ENCODE measurements at regions not wholly inside any gene's neighbourhood (a gene's known extent, or its start where the extent isn't known, plus 50 kb on each side); places are given as distances from the start of the nearest gene placed in this dataset.

DNA sequence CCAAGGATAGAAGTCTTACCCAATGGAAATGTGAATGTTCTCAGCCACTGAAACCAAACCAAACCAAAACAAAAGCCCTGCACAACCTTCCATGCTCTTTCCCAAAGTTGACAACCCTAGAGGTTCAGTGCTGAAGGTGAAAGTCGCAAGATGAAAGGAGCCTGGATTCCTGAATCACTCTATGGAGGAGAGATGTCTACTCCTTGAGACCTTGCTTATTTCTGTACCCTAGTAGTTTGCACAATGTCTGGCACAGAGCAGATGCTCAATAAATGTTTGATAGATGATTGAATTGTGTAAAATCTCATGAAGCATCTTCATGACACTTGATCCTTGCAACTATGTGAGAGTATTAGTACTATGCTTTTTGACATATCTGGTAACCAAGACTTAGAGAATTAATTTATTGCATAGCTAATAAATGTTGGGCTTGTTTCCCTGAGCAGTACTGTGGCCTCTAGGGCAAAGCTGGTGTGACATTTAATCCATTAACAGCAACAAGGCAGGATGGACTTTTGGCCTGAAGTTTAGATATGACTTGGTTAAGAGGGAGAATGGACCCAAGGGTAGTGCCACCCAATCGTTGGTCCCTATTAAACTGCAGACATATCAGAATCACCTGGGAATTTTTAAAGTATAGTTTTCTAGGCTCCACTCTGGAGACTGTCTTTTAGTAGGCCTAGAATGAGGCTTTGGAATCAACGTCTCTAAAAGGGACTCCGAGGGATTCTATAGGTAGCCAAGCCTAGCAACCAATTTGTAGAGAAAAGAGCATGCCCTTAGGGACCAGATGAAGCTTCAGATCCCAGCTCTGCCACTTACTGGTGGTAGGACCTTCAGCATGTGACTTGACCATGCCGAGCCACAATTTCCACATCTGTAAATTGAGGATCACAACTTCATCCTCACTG is 145.9 kb downstream of the DDX1 start:
- DNase-seq = no peak
- 93 to 96% methylated on average over 3 to 5 of the region's 5 CpGs for WGBS, 2 donors (ENCODE audit: low coverage in 1 of 2)
- in situ Hi-C loops (cut with MboI; ENCODE audit: low pct_ligation_motif_present in 1 of 4, low pct_unique_long_range_greater_than_20kb in 1 of 4, low sequenced_read_pairs in 3 of 4) = loop anchor here in 1 of 4 donors (25.0 kb wide), 1 partner anchor 100 kb away; no protein-coding TSS in a partner anchor
- no peak overlapping the region for H3K27ac ChIP-seq
- no peak for TF ChIP-seq CTCF (IDR thresholded peaks at IDR 0.05)
- no peak for TF ChIP-seq POLR2AphosphoS5 (IDR thresholded peaks at IDR 0.05)
- TF ChIP-seq POLR2A (IDR thresholded peaks at IDR 0.05) = no peak
- no peak for TF ChIP-seq EP300 (IDR thresholded peaks at IDR 0.05; ENCODE audit: low read depth)
- H3K36me3 ChIP-seq = no peaks in the 10 kb centered on the region
- intact Hi-C loops (cut with DNase I; ENCODE audit: low total_unique reads) = no loop called here
- H3K4me3 ChIP-seq = no peak overlapping the region
- H3K4me1 ChIP-seq = peaks cover 0 to 20% (median 4%) of the 10 kb centered on the region in 4 donors
- H3K27me3 ChIP-seq = no peaks in the 10 kb centered on the region
- H3K9me3 ChIP-seq = no peaks in the 10 kb centered on the region

DNA sequence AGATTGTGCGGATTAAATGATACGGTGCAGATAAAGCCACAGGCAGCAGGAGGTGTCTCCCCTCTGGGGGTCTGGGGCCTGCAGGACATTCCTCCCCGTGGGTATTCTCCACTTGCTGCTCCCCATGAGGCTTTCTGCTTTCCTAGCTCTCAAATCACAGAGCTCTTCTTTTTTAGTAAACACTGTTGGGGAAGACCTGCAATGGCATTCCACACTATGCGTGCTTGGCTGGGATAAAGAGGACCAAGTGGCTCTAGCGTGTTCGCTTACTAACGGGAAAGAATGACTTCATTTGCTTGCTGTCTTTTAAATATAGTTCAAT is 146.5 kb downstream of the DDX1 start:
- TF ChIP-seq POLR2AphosphoS5 (IDR thresholded peaks at IDR 0.05) = no peak
- no peak for TF ChIP-seq CTCF (IDR thresholded peaks at IDR 0.05)
- no peak for TF ChIP-seq POLR2A (IDR thresholded peaks at IDR 0.05)
- TF ChIP-seq EP300 (IDR thresholded peaks at IDR 0.05; ENCODE audit: low read depth) = no peak
- Histone ChIP-seq H3K36me3 (no peaks in the 10 kb centered on the region), H3K27me3 (no peaks in the 10 kb centered on the region), H3K9me3 (no peaks in the 10 kb centered on the region), H3K27ac (no peak overlapping the region), H3K4me1 (peaks cover 0 to 18% (median 4%) of the 10 kb centered on the region in 4 donors), H3K4me3 (no peak overlapping the region)
- intact Hi-C loops (cut with DNase I; ENCODE audit: low total_unique reads) (no loop called here), in situ Hi-C loops (cut with MboI; ENCODE audit: low pct_ligation_motif_present in 1 of 4, low pct_unique_long_range_greater_than_20kb in 1 of 4, low sequenced_read_pairs in 3 of 4) (loop anchor here in 1 of 4 donors (25.0 kb wide), 1 partner anchor 101 kb away; no protein-coding TSS in a partner anchor)
- 95 to 100% methylated on average over 4 to 7 of the region's 7 CpGs for WGBS, 2 donors (ENCODE audit: low coverage in 1 of 2)
- no peak for DNase-seq

DNA sequence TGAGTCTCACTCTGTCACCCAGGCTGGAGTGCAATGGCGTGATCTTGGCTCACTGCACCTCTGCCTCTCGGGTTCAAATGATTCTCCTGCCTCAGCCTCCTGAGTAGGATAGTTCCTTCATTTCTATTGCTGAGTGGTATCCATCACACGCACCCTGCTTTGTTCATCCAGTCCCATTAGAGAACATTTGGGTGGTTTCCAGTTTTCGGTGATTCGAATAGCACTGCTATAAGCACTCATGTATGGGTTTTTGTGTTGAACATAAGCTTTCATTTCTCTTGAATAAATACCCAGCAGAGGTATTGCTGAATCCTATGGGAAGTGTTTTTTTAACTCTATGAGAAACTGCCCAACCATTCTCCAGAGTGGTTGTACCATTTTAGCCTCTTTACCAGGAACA is 147.3 kb downstream of the DDX1 start:
- no peaks in the 10 kb centered on the region for H3K9me3 ChIP-seq
- H3K4me3 ChIP-seq = no peak overlapping the region
- H3K27ac ChIP-seq = no peak overlapping the region
- 79 to 86% methylated on average over 3 to 5 of the region's 5 CpGs for WGBS, 2 donors (ENCODE audit: low coverage in 1 of 2)
- in situ Hi-C loops (cut with MboI; ENCODE audit: low pct_ligation_motif_present in 1 of 4, low pct_unique_long_range_greater_than_20kb in 1 of 4, low sequenced_read_pairs in 3 of 4) = loop anchor here in 1 of 4 donors (25.0 kb wide), 1 partner anchor 102 kb away; no protein-coding TSS in a partner anchor
- H3K27me3 ChIP-seq = no peaks in the 10 kb centered on the region
- DNase-seq = no peak
- intact Hi-C loops (cut with DNase I; ENCODE audit: low total_unique reads) = no loop called here
- H3K36me3 ChIP-seq = no peaks in the 10 kb centered on the region
- peaks cover 0 to 10% (median 3%) of the 10 kb centered on the region in 4 donors for H3K4me1 ChIP-seq
- TF ChIP-seq EP300 (IDR thresholded peaks at IDR 0.05; ENCODE audit: low read depth) (no peak), CTCF (IDR thresholded peaks at IDR 0.05) (no peak), POLR2A (IDR thresholded peaks at IDR 0.05) (no peak), POLR2AphosphoS5 (IDR thresholded peaks at IDR 0.05) (no peak)

DNA sequence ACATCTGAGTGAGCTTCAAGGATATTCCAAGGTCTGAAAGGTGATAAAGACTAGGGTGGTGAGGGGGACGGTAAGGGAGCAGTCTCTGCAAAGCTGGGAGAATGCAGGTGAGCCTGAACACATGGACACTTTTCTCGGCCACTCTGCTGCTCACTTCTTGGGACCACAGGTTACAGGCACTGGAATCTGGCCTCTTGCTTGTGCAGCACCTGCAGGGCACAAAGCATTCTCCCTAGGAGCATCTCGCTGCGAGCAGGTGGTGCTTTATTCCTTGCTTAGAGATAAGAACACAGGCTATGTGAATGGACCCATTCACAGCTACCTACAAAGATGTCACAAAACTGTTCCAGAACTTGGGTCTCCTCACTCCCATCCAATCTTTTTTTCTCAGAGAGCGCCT is 153.2 kb downstream of the DDX1 start:
- no peaks in the 10 kb centered on the region for H3K9me3 ChIP-seq
- no peak overlapping the region for H3K27ac ChIP-seq
- H3K36me3 ChIP-seq = no peaks in the 10 kb centered on the region
- no peaks in the 10 kb centered on the region for H3K27me3 ChIP-seq
- intact Hi-C loops (cut with DNase I; ENCODE audit: low total_unique reads) (no loop called here), in situ Hi-C loops (cut with MboI; ENCODE audit: low pct_ligation_motif_present in 1 of 4, low pct_unique_long_range_greater_than_20kb in 1 of 4, low sequenced_read_pairs in 3 of 4) (loop anchor here in 1 of 4 donors (25.0 kb wide), 1 partner anchor 108 kb away; no protein-coding TSS in a partner anchor)
- no peak for TF ChIP-seq POLR2AphosphoS5 (IDR thresholded peaks at IDR 0.05)
- TF ChIP-seq CTCF (IDR thresholded peaks at IDR 0.05) = no peak
- no peak for TF ChIP-seq EP300 (IDR thresholded peaks at IDR 0.05; ENCODE audit: low read depth)
- TF ChIP-seq POLR2A (IDR thresholded peaks at IDR 0.05) = no peak
- H3K4me3 ChIP-seq = no peak overlapping the region
- 89% methylated on average over 5 of the region's 5 CpGs; no CpG with 5 or more reads in 1 of the 2 donors for WGBS, 2 donors (ENCODE audit: low coverage in 1 of 2)
- H3K4me1 ChIP-seq = peaks cover 0 to 17% (median 2%) of the 10 kb centered on the region in 4 donors
- DNase-seq = no peak

Data from transverse colon (tissue), 4 donors.